ENCODE measurements at regions not wholly inside any gene's neighbourhood (a gene's known extent, or its start where the extent isn't known, plus 50 kb on each side); places are given as distances from the start of the nearest gene placed in this dataset.

DNA sequence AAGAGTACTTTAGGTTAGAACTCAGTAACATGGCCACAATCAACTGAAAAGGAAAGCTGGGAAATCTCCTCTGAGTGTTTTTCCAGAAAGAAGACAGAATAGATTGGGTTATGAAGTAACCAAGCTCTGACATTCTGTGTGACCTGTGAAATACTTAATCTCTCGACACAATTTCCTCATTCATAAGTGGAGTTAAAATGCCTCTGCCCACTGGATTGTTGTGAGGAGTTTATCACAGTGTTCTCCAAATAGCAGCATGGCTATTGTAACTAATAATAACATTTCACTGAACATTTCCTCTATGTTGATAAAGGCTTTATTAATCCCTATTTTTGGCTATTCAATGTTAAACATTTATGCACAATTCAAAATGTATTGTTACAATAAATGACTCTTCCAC lies 311.0 kb downstream of the GABRB2 start:
- no peak overlapping the region for H3K27ac ChIP-seq
- no peaks in the 10 kb centered on the region for H3K36me3 ChIP-seq
- ATAC-seq = no peak
- H3K4me3 ChIP-seq = no peak overlapping the region
- H3K9me3 ChIP-seq = no peaks in the 10 kb centered on the region
- no peaks in the 10 kb centered on the region for H3K4me1 ChIP-seq
- 7 to 38% methylated on average over 1 of the region's 1 CpG for WGBS, 2 donors (ENCODE audit: low coverage in 1 of 2)
- TF ChIP-seq, protein P1, sequence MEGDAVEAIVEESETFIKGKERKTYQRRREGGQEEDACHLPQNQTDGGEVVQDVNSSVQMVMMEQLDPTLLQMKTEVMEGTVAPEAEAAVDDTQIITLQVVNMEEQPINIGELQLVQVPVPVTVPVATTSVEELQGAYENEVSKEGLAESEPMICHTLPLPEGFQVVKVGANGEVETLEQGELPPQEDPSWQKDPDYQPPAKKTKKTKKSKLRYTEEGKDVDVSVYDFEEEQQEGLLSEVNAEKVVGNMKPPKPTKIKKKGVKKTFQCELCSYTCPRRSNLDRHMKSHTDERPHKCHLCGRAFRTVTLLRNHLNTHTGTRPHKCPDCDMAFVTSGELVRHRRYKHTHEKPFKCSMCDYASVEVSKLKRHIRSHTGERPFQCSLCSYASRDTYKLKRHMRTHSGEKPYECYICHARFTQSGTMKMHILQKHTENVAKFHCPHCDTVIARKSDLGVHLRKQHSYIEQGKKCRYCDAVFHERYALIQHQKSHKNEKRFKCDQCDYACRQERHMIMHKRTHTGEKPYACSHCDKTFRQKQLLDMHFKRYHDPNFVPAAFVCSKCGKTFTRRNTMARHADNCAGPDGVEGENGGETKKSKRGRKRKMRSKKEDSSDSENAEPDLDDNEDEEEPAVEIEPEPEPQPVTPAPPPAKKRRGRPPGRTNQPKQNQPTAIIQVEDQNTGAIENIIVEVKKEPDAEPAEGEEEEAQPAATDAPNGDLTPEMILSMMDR (IDR thresholded peaks at IDR 0.05) = no peak
- TF ChIP-seq POLR2AphosphoS5 (IDR thresholded peaks at IDR 0.05) (no peak), EP300 (IDR thresholded peaks at IDR 0.05) (no peak)
- H3K27me3 ChIP-seq = no peaks in the 10 kb centered on the region

GRCh38 chr5:161233553-161233952 lies 313.0 kb downstream of the GABRB2 start:
- Histone ChIP-seq H3K4me3 (no peak overlapping the region), H3K9me3 (no peaks in the 10 kb centered on the region), H3K27ac (no peak overlapping the region), H3K27me3 (no peaks in the 10 kb centered on the region), H3K36me3 (no peaks in the 10 kb centered on the region), H3K4me1 (no peaks in the 10 kb centered on the region)
- ATAC-seq = no peak
- 71 to 78% methylated on average over 1 of the region's 1 CpG for WGBS, 2 donors (ENCODE audit: low coverage in 1 of 2)
- TF ChIP-seq EP300 (IDR thresholded peaks at IDR 0.05) (no peak), POLR2A (IDR thresholded peaks at IDR 0.05) (no peak), POLR2AphosphoS5 (IDR thresholded peaks at IDR 0.05) (no peak)
- TF ChIP-seq, protein P1 (IDR thresholded peaks at IDR 0.05) = no peak

DNA sequence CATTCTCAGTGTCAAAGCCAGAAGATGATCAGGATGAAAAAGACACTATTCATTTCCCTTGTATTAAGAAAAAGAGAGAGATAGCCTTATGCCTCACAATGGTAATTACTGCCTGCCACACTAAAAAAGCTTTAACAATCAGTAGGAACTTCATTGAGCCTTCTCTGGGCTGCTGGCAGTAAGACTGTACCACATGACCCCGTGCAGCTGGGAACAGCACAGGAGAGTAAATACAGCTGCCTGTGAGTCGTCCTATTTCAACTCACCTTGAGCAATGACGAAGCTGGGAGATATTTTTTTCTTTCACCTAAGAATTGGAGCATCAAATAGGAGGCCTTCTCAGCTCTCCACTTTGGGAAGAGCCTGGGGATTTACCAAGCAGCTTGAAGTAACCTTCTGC lies 316.3 kb downstream of the GABRB2 start:
- WGBS, 2 donors (ENCODE audit: low coverage in 1 of 2) = 14 to 34% methylated on average over 2 to 3 of the region's 3 CpGs
- no peak for TF ChIP-seq POLR2A (IDR thresholded peaks at IDR 0.05)
- TF ChIP-seq EP300 (IDR thresholded peaks at IDR 0.05) = no peak
- TF ChIP-seq POLR2AphosphoS5 (IDR thresholded peaks at IDR 0.05) = no peak
- TF ChIP-seq, protein P1 (IDR thresholded peaks at IDR 0.05) = no peak
- no peaks in the 10 kb centered on the region for H3K27me3 ChIP-seq
- ATAC-seq = no peak
- no peaks in the 10 kb centered on the region for H3K4me1 ChIP-seq
- H3K36me3 ChIP-seq = no peaks in the 10 kb centered on the region
- H3K9me3 ChIP-seq = no peaks in the 10 kb centered on the region
- H3K27ac ChIP-seq = no peak overlapping the region
- no peak overlapping the region for H3K4me3 ChIP-seq

DNA sequence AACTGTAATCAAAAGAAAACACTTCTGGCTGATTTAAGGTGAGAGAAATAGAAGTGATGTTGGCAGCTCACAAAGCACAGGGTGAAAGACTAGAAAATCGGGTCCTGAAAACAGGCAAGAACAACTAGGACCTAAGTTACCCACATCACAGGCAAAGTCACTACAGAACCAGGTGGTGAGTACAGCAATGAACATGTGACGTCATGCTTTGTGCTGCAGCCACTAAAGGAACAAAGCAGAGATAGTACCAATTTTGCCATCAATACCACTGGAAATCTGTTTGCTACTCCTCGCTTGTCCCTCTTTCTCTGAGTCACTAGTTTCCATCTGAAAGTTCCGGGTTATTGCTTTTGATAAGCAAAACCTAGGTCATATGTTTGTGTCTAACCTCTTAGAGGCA lies 326.7 kb downstream of the GABRB2 start:
- no peaks in the 10 kb centered on the region for H3K27me3 ChIP-seq
- no peaks in the 10 kb centered on the region for H3K9me3 ChIP-seq
- 83 to 84% methylated on average over 4 of the region's 4 CpGs for WGBS, 2 donors (ENCODE audit: low coverage in 1 of 2)
- no peak overlapping the region for H3K27ac ChIP-seq
- no peak for TF ChIP-seq EP300 (IDR thresholded peaks at IDR 0.05)
- no peak for TF ChIP-seq POLR2A (IDR thresholded peaks at IDR 0.05)
- TF ChIP-seq, protein P1 (IDR thresholded peaks at IDR 0.05) = no peak
- TF ChIP-seq POLR2AphosphoS5 (IDR thresholded peaks at IDR 0.05) = no peak
- no peak overlapping the region for H3K4me3 ChIP-seq
- no peaks in the 10 kb centered on the region for H3K4me1 ChIP-seq
- H3K36me3 ChIP-seq = no peaks in the 10 kb centered on the region
- no peak for ATAC-seq

DNA sequence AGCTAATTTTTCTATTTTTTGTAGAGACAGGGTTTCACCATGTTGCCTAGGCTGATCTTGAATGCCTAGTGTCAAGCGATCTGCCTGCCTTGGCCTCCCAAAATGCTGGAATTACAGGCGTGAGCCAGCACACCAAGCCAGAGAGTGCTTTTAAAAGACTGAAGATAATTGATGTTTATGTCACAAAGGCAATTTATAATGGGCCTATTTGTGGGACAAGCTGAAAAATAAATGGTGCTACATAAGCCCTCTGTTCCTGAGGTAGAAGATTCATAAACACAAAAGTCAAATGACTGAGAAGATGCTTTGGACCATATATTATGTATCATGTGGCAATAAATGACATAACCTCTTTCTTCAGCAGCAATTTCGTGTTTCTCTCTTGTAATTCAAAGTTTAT lies 329.6 kb downstream of the GABRB2 start:
- Histone ChIP-seq H3K27me3 (no peaks in the 10 kb centered on the region), H3K27ac (no peak overlapping the region), H3K36me3 (no peaks in the 10 kb centered on the region), H3K9me3 (no peaks in the 10 kb centered on the region), H3K4me1 (no peaks in the 10 kb centered on the region), H3K4me3 (no peak overlapping the region)
- TF ChIP-seq POLR2A (IDR thresholded peaks at IDR 0.05) (no peak), EP300 (IDR thresholded peaks at IDR 0.05) (no peak), POLR2AphosphoS5 (IDR thresholded peaks at IDR 0.05) (no peak)
- TF ChIP-seq, protein P1 (IDR thresholded peaks at IDR 0.05) = no peak
- ATAC-seq = no peak
- WGBS, 2 donors (ENCODE audit: low coverage in 1 of 2) = 14 to 70% methylated on average over 1 to 3 of the region's 3 CpGs

Data from gastroesophageal sphincter (tissue), 4 donors.